GM21529 (cell line): ENCODE measurements at regions not wholly inside any gene's neighbourhood (a gene's known extent, or its start where the extent isn't known, plus 50 kb on each side); places are given as distances from the start of the nearest gene placed in this dataset.

Source experiments
- ATAC-seq: cut with Tn5 transposase; IDR thresholded peaks from one replicate; pipeline ENCODE4 v1.9.1; 2021; ENCODE audit not compliant: unreplicated experiment

- ATAC-seq, result no peak
Measured at GRCh38 chr17:71909155-71909554, 211.7 kb upstream of the SOX9 start.

GRCh38 chr17:71910002-71910401, 210.8 kb upstream of the SOX9 start:
- no peak for ATAC-seq

- no peak for ATAC-seq
Measured at GRCh38 chr17:71914042-71914441, 206.8 kb upstream of the SOX9 start.

GRCh38 chr17:71914812-71915211, 206.0 kb upstream of the SOX9 start:
- no peak for ATAC-seq

GRCh38 chr17:71917715-71918114, 203.1 kb upstream of the SOX9 start:
- no peak for ATAC-seq

GRCh38 chr17:71919186-71919585, 201.6 kb upstream of the SOX9 start:
- no peak for ATAC-seq

- ATAC-seq, result no peak
Measured at GRCh38 chr17:71919896-71920295, 200.9 kb upstream of the SOX9 start.

GRCh38 chr17:71921796-71922195, 199.0 kb upstream of the SOX9 start:
- ATAC-seq, result no peak

- ATAC-seq, result no peak
Measured at GRCh38 chr17:71922439-71922838, 198.4 kb upstream of the SOX9 start.

GRCh38 chr17:71926746-71927398, 193.9 kb upstream of the SOX9 start:
- ATAC-seq, result no peak

- no peak for ATAC-seq
Measured at GRCh38 chr17:71933306-71933705, 187.5 kb upstream of the SOX9 start.

GRCh38 chr17:71934520-71934919, 186.3 kb upstream of the SOX9 start:
- no peak for ATAC-seq

- no peak for ATAC-seq
Measured at GRCh38 chr17:71935341-71935740, 185.5 kb upstream of the SOX9 start.

- ATAC-seq, result no peak
Measured at GRCh38 chr17:71936977-71937376, 183.8 kb upstream of the SOX9 start.

GRCh38 chr17:71937914-71938313, 182.9 kb upstream of the SOX9 start:
- ATAC-seq, result no peak

- no peak for ATAC-seq
Measured at GRCh38 chr17:71938340-71939010, 182.3 kb upstream of the SOX9 start.

- ATAC-seq, result no peak
Measured at GRCh38 chr17:71941920-71942319, 178.9 kb upstream of the SOX9 start.

- ATAC-seq, result no peak
Measured at GRCh38 chr17:71942626-71943025, 178.2 kb upstream of the SOX9 start.

GRCh38 chr17:71948703-71949422, 172.0 kb upstream of the SOX9 start:
- no peak for ATAC-seq

- ATAC-seq, result no peak
Measured at GRCh38 chr17:71959154-71959553, 161.7 kb upstream of the SOX9 start.

GRCh38 chr17:71963351-71963750, 157.5 kb upstream of the SOX9 start:
- no peak for ATAC-seq

GRCh38 chr17:71963791-71964190, 157.0 kb upstream of the SOX9 start:
- ATAC-seq, result no peak
